Loucy (cell line): ENCODE measurements at regions not wholly inside any gene's neighbourhood (a gene's known extent, or its start where the extent isn't known, plus 50 kb on each side); places are given as distances from the start of the nearest gene placed in this dataset.

Source experiments
- EZH2phosphoT487 ChIP-seq: fragments of 200-600 bp; IDR thresholded peaks from 2 replicates; pipeline ENCODE4 v1.6.1; 2018; ENCODE audit warnings: antibody characterized with exemption, mild to moderate bottlenecking, moderate library complexity, borderline replicate concordance
- TF ChIP-seq, protein P1 (sequence below): fragments of 200-600 bp; sonication (generic); conservative IDR thresholded peaks from 2 replicates; pipeline ENCODE4 v1.5.1; 2014; ENCODE audit warnings: mild to moderate bottlenecking, antibody characterized with exemption, low read length

DNA sequence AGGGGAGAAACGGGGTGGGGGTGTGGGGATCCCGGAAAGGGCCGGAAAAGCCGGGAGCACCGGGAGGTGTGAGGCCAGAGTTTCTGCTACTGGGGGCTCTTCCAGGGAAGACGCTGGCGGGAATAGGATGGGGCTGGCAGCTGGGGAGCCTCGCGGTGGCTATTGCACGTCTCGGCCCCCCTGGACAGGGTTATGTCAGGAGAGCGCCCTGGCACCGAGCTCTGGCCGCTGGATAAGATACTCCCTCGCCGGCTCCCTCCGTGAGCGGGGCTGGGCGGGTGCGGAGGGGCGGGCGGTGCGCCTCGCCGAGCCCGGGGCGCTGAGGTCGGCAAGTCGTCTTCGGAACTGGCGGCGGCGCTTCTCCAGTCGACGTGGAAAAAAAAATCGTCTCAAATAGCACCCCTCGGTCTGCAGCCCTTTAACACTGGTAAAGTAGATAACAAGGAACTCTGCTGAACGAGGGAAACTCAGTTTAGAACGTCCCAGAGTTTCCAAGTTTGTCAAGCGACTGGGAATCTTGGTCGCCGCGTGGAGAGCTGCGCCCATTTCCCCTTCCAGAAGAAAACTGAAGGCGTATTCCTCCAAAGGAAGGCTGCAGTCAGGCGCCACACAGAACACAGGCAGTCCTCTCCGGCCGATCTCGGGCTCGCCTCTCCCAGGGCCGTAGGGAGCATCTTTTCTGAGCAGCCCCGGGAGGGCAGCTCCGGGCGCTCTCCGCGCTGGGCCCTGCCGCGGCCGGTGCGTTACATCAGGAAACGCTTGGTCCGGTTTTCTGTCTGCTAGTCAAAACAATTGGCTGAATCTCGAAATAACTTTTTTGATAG, 115.1 kb downstream of the KCNRG start:
- TF ChIP-seq, protein P1, sequence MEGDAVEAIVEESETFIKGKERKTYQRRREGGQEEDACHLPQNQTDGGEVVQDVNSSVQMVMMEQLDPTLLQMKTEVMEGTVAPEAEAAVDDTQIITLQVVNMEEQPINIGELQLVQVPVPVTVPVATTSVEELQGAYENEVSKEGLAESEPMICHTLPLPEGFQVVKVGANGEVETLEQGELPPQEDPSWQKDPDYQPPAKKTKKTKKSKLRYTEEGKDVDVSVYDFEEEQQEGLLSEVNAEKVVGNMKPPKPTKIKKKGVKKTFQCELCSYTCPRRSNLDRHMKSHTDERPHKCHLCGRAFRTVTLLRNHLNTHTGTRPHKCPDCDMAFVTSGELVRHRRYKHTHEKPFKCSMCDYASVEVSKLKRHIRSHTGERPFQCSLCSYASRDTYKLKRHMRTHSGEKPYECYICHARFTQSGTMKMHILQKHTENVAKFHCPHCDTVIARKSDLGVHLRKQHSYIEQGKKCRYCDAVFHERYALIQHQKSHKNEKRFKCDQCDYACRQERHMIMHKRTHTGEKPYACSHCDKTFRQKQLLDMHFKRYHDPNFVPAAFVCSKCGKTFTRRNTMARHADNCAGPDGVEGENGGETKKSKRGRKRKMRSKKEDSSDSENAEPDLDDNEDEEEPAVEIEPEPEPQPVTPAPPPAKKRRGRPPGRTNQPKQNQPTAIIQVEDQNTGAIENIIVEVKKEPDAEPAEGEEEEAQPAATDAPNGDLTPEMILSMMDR, result no peak
- TF ChIP-seq EZH2phosphoT487, result no peak
